ENCODE measurements at regions not wholly inside any gene's neighbourhood (a gene's known extent, or its start where the extent isn't known, plus 50 kb on each side); places are given as distances from the start of the nearest gene placed in this dataset.

GRCh38 chr3:28844298-28845005 is 436.4 kb upstream of the RBMS3 start:
- TF ChIP-seq CTCF (IDR thresholded peaks at IDR 0.05), result no peak
- no peak for TF ChIP-seq POLR2A (IDR thresholded peaks at IDR 0.05)

All from lower leg skin (tissue), 3 donors.